ENCODE measurements at regions not wholly inside any gene's neighbourhood (a gene's known extent, or its start where the extent isn't known, plus 50 kb on each side); places are given as distances from the start of the nearest gene placed in this dataset.

GRCh38 chr2:164288235-164288634 is 333.0 kb downstream of the GRB14 start:
- no peak for DNase-seq

DNA sequence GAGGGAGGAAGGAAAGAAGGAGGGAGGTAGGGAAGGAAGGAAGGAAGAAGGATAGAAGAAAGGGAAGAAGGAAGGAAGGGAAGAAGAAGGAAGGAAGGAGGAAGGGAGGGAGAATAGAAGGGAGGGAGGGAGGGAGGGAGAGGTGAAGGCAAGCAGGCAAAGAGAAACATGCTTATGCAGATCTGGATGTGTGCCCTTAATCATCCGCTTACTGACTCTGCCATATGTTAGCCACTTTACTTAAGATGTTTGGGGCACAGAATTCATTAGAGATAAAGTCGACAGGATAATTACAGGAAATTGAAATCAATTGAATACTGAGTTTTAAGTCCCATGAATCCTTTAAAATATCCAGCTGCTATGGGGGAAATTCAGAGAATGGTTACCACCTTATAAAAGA is 334.2 kb downstream of the GRB14 start:
- no peak for DNase-seq

GRCh38 chr2:164285576-164285975 is 335.7 kb downstream of the GRB14 start:
- no peak for DNase-seq

DNA sequence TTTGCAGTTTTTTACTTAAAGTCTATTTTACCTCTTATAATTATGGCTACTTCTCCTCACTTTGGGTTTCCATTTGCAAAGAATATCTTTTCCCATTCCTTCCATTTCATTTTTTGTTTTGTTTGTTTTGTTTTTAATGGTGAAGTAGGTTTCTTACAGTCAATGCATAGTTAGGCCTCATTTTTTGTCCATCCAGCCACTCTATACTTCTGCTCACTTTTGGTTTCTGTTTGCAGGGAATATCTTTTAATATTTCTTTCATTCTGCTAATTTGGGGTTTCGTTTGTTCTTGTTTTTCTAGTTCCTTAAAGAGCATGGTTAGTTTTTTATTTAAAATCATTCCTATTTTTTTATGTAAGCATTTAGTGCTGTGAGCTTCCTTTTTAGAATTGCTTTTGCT is 339.4 kb downstream of the GRB14 start:
- no peak for DNase-seq

- no peak for DNase-seq
Measured at GRCh38 chr2:164275659-164276058, 345.6 kb downstream of the GRB14 start.

DNA sequence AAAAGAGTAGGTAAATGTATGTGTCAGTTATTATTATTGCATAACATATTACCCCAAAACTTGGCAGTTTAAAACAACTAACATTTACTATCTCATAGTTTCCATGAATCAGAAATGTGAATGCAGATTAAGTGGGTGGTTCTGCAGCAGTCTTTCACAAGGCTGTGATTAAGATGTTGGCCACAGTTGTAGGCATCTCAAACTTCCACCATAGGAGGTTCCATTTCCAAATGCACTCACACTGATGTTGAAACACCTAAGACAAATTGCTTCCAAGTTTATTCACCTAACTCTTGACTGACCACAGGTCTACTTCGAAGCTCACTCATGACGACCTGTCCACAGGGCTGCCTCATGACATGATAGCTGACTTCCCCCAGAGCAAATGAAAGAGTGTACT is 360.8 kb downstream of the GRB14 start:
- no peak for DNase-seq

- DNase-seq, result no peak
Measured at GRCh38 chr2:164257742-164258141, 363.5 kb downstream of the GRB14 start.

DNA sequence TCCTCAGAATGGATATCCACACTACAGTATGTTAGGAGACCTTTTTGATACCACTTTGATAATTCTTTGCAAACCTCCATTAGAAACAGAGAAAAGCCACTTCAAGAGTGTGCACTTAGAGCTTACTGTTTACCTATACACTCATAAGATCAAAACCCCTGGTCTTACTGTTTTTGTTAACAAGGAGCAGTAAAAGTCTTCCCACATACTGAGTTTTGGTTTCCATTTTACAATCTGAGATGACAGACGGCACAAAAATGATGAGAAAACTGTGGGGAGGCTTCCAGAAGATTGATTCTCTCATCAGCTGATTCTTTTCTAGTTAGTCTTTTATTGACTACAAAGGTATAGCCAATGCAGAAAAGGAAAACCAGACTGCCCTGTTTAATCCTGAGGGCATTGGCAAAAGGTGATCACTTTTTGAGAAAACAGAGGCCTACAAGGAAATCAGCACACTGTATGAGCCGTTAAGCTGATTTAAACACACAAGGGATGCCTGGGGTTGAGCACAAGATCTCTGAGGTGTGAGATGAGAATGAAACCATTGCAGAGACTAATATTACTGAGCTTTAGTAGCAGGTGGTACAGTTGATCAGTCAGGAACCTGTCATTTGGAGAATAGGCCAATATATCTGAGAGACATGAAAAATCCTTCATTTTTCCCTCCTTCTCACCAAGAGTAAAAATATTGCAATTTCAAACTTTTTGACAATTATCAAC is 368.6 kb downstream of the GRB14 start:
- peak in 1 of 3 experiments; percentile 25 for DNase-seq

DNA sequence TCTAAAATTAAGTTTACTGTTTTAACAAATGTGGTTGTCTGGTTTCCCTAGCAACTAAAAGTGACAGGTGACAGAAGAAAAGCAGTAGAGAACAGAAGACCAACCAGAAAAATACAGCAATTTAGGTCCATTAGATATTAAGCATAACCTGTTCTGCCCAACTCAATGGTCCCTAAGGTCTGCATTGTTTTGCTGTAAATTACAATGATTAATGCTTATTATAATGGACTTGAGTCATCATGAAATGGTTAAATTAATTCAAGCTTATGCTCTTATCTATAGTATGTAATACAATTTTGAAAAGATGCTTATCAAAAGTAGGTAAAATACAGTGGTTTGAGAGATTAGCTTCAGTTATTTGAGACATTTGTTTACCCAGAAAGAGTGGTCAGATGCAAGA is 378.0 kb downstream of the GRB14 start:
- peak in 1 of 3 experiments; percentile 0 for DNase-seq

DNA sequence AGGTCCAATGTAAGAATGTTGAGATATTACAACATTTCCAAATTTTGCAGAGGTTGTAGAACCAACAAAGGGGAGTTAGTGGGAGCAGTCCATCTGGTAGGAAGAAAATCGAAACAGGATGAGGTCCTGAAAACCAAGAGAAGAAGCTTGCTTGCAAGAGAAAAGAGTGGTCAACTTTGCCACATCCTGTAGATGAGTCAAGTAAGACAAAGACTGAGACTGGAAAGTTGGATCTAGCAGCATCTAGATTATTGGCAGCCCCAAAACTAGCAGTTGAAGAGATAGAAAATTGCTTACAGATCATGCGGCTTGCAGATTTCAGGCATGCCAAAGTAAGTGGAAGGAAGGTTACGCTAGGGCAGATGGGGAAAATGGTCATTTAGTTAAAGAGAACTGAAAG is 378.9 kb downstream of the GRB14 start:
- no peak for DNase-seq

DNA sequence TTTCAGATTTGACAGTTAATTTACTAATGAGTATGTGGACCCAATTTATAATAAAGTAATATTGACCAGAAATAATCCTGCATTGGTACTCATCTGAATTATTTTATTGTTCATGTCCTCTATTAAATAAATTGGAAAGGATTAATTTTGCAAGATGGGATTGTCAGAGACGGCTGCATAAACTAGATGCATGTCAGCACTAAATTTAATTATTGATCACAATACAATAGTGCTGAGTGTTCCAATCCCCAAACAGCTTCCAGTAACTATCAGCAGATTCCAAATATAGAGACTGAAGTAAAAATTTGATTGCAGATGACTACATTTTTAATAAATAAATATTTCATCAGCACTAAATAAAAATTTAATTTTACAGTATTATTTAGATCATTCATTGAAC is 387.2 kb downstream of the GRB14 start:
- DNase-seq, result no peak

- DNase-seq, result no peak
Measured at GRCh38 chr2:164224007-164224406, 397.3 kb downstream of the GRB14 start.

DNA sequence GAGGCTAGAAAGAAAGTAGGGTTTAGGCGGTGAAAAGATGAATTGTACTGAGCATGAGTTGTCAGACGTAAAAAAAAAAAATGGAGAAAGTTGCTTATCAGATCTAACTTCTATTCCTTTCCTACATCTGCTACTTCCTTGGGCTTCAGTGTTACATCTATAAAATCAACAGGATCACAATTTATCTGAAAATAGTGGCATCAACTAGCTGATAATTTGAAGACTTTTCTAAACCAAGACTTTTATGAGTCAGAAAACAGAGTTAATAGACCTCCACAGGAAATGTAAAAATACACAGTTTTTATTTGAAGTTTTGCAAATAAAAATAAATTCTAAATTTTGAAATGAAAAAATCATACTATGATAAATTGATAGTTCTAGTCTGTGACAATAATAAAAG is 399.8 kb downstream of the GRB14 start:
- DNase-seq, result no peak

DNA sequence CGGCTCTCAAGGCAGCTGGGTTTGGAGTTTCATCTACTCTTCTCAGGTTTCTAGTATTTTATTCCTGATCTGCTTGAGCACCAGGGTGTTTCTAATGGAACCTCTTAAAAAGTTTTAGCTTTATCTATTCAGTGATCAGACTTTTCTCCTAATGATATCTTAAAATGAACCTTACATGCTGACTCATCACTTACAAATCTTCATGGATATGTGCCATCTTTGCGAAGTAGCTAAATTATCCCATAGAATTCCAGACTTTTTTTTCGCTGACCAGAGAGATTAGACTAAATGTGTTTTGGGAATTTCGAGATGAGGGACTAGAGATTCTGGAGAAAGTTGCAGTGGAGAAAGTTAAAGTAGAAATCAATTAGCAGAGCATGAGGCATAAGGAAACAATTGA is 401.0 kb downstream of the GRB14 start:
- DNase-seq, result no peak

DNA sequence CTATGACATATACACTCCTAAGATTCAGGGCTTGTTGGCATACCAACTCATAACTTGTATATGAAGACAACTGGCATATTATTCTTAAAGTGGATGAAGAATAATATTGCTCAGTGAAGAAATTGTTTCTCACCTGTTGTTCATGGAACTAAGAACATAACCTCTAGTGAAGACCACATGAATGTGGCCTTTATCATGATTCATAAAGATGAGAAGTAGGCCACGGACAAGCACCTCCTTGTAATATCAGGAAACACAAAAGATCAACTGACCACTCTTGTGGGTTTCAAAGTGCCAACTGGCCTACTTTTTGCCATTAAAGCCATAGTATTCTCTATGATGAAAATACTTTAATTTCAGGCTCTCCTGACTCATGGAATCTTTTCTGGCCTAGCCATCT is 407.4 kb downstream of the GRB14 start:
- DNase-seq, result no peak

DNA sequence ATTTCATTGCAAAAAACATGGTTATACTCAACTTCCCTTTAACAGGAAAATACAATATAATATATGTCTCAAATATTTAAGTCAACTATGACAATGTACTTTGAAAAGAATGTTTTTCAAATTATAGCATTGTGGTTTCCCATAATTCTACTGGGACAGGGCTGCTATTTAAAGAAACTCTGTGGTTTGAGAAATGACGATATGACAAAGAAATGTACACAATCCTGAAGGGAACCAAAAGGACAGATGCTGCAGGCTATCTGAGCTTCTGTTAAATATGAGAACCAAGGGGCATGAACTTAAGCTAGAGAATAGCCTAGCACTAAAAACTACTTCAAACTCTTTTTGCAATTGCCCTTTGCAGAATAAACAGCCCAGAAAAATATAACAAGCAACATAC is 415.9 kb downstream of the GRB14 start:
- no peak for DNase-seq

DNA sequence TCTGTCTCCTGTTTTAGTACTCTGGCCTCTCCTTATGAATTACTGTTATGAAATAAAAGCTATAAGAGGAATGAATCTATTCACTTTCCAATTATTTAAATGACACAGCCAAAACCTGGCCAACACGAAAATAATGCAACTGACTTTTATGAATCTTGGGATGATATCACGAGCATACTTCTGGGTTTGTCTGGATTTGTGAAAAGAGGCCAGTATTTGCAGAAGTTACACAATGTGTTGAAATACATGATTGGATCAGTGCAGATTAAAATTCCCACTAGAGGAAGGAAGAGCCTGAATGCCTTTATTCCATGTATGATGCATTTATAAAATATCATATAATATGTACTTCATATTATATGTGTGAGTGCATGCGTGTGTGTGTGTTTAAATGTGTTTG is 418.2 kb downstream of the GRB14 start:
- no peak for DNase-seq

- no peak for DNase-seq
Measured at GRCh38 chr2:164198256-164198655, 423.0 kb downstream of the GRB14 start.

DNA sequence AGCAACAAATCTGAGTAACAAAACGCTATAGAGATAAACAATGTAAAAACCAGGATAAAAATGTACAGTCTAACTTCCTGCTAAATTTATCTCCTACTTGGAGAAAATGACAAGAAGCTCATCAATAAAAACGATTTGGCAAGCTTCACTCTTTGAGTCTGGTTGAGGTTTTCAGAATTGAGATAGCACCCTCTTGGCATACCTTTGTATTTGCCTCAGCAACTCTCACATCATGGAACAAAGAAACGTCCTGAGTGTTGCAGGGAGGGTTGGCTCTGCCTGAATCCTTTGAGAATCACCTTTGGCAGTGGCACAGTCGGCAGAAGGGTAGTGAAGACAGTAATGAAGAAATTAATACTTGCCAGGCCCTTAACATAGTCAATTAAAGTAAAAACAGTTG is 430.6 kb downstream of the GRB14 start:
- DNase-seq, result no peak

DNA sequence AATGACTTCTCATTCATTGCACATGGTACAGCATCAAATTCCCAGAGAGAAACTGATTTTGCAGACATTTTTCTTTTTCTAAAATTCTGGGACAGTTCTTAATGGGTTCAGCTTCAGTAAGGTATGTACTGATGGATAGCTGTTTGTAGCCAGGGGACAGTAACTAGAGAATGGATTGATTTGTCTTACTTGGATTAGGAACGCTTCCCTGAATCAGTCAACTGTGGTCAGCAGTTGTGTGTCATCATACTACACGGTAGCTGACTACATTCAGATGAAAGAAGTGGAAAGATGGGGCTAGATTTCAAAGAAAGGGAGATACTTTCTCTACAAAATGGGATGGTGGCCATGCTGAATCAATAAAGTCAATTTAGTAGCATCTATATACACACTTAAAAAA is 431.4 kb downstream of the GRB14 start:
- DNase-seq, result no peak

GRCh38 chr2:164187121-164187520 is 434.2 kb downstream of the GRB14 start:
- DNase-seq, result no peak

GRCh38 chr2:164186591-164186990 is 434.7 kb downstream of the GRB14 start:
- DNase-seq, result no peak

- DNase-seq, result no peak
Measured at GRCh38 chr2:164182116-164182627, 439.1 kb downstream of the GRB14 start.

DNA sequence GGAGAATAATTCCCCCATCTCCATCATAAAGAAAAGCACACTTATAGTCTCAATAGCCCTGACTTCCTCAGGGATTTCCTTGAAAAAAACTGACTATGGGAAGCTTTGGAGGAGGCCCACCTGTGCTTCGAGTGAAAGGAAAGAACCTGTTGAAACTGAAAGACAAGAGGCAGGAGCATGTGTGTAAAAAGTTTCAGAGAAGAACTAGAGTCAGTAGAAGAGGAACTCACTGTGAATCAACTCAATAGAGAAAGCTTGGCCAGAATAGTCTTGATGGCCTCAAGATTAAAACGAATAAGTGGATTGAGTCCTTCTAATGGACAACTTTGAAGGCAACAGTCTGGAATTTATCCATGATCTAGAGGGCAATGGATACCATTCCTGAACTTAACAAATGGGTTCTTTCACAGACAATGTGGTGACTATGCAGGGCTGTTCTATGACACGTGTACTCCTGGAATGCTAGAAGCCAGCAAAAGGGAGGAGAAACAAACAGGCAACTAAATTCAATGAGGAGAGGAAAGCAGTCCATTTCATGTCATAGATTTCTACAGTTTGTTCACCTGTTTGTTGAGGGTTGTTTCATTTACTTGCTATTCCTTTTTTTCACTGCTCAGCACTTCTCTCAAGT is 442.3 kb downstream of the GRB14 start:
- DNase-seq, result no peak

DNA sequence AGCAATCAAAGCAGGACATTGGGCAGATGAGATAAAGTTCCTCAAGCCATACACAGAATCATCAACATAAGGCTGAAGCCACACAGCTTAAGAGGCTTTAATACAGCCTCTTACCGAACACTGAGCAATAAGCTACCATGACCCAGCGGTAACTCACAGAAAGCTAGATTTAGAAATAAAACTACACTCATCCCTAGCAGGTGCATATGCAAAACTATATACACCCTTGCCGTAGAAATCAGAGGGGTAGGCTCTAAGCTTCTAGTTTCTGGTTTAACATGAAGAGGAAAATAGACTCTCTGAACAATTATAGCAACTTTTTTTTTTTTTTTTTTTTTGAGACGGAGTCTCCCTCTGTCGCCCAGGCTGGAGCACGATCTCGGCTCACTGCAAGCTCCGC is 428.8 kb upstream of the FIGN start:
- no peak for DNase-seq

Measured in NCI-H1417 (cell line).